PFSK-1 (cell line): ENCODE measurements at regions not wholly inside any gene's neighbourhood (a gene's known extent, or its start where the extent isn't known, plus 50 kb on each side); places are given as distances from the start of the nearest gene placed in this dataset.

Source experiments
- FOXP2 ChIP-seq: optimal IDR thresholded peaks from 2 replicates; pipeline ENCODE3; 2011; ENCODE audit warnings: borderline replicate concordance, control low read depth, inconsistent platforms; ENCODE audit not compliant: insufficient read depth; ENCODE audit errors: extremely low read length, extremely low read depth
- SIN3A ChIP-seq: IDR thresholded peaks from 2 replicates; pipeline ENCODE4 v1.6.1; 2012; ENCODE audit warnings: mild to moderate bottlenecking, low read length, moderate library complexity, borderline replicate concordance; ENCODE audit not compliant: insufficient read depth

GRCh38 chr1:190739926-190740325 lies 262.3 kb upstream of the BRINP3 start:
- no peak for TF ChIP-seq SIN3A
- no peak for TF ChIP-seq FOXP2
